ENCODE measurements at regions not wholly inside any gene's neighbourhood (a gene's known extent, or its start where the extent isn't known, plus 50 kb on each side); places are given as distances from the start of the nearest gene placed in this dataset.

DNA sequence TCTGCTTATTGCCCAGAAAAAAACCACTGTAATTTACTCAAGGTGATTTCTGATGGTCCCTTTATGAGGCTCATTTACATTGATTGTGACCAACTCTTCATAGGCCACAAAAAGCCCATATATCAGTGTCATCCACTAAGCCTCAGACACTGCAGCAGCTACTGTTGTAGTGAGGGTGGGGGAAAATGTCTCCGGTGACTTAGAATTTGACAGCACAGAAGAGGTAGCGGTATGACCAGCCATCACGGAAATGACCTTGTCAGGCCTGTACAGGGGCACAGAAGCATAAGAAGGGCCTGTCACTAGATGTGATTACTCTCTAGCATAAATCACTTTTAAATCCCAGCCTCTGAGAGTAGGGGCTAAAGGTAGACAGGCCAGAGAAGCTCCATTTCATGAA is 190.3 kb downstream of the PAX3 start:
- no peak for ATAC-seq
- WGBS, 3 donors: 57 to 70% (median 63%) methylated on average over 3 of the region's 3 CpGs
- intact Hi-C loops (cut with DNase I): no loop called here
- Histone ChIP-seq H3K27me3 (ENCODE audit: insufficient read depth in 3 of 3, low read length in 2 of 3) (no peaks in the 10 kb centered on the region), H3K4me3 (no peak overlapping the region), H3K27ac (no peak overlapping the region), H3K9me3 (no peaks in the 10 kb centered on the region), H3K4me1 (no peaks in the 10 kb centered on the region), H3K36me3 (ENCODE audit: insufficient read depth in 1 of 2, low read depth in 1 of 2) (no peaks in the 10 kb centered on the region)
- TF ChIP-seq, protein P1, sequence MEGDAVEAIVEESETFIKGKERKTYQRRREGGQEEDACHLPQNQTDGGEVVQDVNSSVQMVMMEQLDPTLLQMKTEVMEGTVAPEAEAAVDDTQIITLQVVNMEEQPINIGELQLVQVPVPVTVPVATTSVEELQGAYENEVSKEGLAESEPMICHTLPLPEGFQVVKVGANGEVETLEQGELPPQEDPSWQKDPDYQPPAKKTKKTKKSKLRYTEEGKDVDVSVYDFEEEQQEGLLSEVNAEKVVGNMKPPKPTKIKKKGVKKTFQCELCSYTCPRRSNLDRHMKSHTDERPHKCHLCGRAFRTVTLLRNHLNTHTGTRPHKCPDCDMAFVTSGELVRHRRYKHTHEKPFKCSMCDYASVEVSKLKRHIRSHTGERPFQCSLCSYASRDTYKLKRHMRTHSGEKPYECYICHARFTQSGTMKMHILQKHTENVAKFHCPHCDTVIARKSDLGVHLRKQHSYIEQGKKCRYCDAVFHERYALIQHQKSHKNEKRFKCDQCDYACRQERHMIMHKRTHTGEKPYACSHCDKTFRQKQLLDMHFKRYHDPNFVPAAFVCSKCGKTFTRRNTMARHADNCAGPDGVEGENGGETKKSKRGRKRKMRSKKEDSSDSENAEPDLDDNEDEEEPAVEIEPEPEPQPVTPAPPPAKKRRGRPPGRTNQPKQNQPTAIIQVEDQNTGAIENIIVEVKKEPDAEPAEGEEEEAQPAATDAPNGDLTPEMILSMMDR (IDR thresholded peaks at IDR 0.05): no peak
- no peak for DNase-seq

DNA sequence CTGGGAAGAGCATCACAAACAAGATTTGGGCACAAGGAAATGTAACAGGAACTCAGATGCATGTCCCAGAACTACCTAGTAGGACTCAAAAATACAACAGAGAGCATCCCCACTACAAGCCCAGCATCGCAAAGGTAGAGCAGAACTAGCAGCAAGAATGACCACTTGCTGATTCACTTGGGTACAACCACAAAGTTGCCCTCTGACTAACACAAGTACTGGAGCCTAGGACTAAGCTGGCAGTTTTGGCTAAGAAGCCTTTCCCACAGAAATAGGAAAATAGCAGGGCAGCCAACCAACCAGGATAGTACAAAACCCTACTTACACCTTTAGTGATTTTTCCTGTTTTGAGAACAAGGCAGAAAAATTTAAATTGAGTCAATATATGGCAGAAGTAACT is 193.8 kb downstream of the PAX3 start:
- 92 to 100% (median 95%) methylated on average over 1 of the region's 1 CpG for WGBS, 3 donors
- Histone ChIP-seq H3K27me3 (ENCODE audit: insufficient read depth in 3 of 3, low read length in 2 of 3) (no peaks in the 10 kb centered on the region), H3K27ac (no peak overlapping the region), H3K4me1 (no peaks in the 10 kb centered on the region), H3K9me3 (no peaks in the 10 kb centered on the region), H3K4me3 (no peak overlapping the region), H3K36me3 (ENCODE audit: insufficient read depth in 1 of 2, low read depth in 1 of 2) (no peaks in the 10 kb centered on the region)
- TF ChIP-seq, protein P1 (IDR thresholded peaks at IDR 0.05): no peak
- no peak for DNase-seq
- intact Hi-C loops (cut with DNase I): no loop called here
- no peak for ATAC-seq

DNA sequence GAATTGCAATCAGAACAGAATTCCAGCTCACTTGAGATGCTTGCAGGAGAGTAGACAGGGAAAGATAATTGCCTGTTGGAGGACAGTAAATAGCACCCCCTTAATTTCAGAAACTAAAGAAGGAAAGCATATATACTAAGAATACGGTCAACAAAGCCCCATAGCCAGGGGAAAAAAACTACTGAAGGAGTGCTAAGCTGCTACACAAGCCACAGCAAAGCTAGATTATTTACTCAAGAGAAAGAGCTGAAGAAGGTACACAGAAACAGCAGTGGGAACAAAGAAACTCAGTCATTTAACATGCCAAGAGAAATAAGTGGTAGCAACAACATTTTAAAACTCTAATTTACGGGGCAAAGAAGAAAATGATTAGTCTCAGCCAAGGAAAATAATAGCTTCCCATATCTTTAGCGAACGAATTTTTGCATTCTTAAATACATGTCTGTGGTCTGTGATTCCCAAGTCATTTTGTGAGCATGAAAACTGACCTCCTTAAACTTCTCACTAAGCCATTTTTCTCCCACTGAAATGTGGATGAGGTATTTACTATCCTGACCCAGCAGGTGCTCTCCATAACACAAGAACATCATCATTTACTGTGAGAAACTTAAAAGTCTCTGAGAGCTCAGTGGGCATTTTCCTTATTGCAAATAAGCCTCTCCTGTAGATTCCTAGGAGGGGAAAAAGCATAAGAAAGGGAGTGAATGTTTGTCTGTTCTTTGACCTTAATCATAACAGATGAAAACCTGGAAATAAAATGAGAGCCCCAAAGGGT is 196.0 kb downstream of the PAX3 start:
- ATAC-seq: no peak
- Histone ChIP-seq H3K4me3 (no peak overlapping the region), H3K27me3 (ENCODE audit: insufficient read depth in 3 of 3, low read length in 2 of 3) (no peaks in the 10 kb centered on the region), H3K9me3 (no peaks in the 10 kb centered on the region), H3K4me1 (no peaks in the 10 kb centered on the region), H3K36me3 (ENCODE audit: insufficient read depth in 1 of 2, low read depth in 1 of 2) (no peaks in the 10 kb centered on the region), H3K27ac (no peak overlapping the region)
- 42 to 52% (median 43%) methylated on average over 4 of the region's 4 CpGs for WGBS, 3 donors
- TF ChIP-seq, protein P1 (IDR thresholded peaks at IDR 0.05): no peak
- intact Hi-C loops (cut with DNase I): no loop called here
- no peak for DNase-seq

DNA sequence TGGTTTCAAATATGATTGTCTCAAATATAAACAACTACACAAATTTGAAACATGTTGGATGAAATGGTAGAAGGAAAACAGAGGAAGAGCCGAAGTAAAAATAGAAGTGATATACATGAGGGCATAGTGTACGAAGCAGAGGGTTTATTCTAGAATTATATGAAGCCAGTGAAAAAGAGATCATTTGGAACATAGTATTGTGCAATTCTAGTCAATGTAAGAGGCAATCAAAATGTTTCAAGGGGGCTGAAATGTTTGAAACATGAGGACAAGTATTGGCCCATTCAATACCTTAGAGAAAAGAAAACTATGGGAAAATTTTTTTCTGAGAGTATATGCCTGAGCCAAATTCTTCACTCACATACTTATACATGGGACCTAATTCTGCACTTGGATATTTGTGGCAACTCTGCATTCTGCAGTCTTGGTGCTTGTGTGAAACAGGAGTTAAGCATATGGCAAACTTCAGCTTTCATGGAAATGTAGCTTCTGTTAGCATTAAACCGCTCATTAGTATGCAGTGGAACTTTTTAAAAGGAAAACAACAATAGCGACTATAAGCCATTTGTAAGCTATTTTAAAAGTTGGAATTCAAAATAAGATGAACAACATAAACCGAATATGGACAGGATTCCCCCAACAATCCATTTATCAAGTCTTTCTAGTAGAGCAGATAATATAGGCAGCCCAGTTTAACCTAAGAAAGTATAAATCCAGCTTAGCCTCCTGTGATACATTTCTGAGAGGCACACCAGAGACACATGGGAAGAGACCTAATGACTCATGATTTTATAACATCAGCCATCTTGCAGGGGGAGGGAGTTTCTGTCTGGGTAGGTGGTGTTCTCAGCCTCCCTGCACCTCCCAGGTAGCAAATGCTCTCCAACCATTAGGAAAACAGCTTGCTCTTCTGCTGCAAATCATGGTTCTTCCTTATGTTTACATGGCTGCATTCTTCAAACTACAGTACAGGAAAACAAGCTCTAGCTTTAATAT is 197.8 kb downstream of the PAX3 start:
- Histone ChIP-seq H3K27me3 (ENCODE audit: insufficient read depth in 3 of 3, low read length in 2 of 3) (no peaks in the 10 kb centered on the region), H3K9me3 (no peaks in the 10 kb centered on the region), H3K27ac (no peak overlapping the region), H3K4me3 (no peak overlapping the region), H3K36me3 (ENCODE audit: insufficient read depth in 1 of 2, low read depth in 1 of 2) (no peaks in the 10 kb centered on the region), H3K4me1 (no peaks in the 10 kb centered on the region)
- intact Hi-C loops (cut with DNase I): no loop called here
- WGBS, 3 donors: 71 to 75% (median 73%) methylated on average over 5 of the region's 5 CpGs
- TF ChIP-seq, protein P1 (IDR thresholded peaks at IDR 0.05): no peak
- no peak for DNase-seq
- no peak for ATAC-seq

Measured in psoas muscle (tissue), 7 donors.